ENCODE measurements at regions not wholly inside any gene's neighbourhood (a gene's known extent, or its start where the extent isn't known, plus 50 kb on each side); places are given as distances from the start of the nearest gene placed in this dataset.

DNA sequence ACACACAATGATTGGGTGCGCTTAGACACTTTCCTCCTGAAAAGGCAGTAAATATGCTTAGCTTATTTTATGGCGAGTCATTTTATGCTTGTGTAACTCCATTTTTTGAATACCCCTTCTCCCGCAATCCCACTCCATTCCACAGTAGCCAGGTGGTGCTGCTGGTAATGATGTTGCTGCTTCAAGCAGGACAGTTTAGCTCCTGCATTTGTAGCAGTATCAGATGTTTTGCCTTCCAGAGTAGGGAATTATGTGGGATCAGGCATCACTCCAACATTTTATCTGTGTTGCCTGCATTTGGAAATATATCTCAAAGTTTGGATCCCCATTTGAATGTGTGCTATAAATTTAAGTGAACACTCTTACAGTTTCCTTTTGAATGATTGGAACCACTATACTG is 302.1 kb upstream of the SGO1 start:
- no peak for TF ChIP-seq CTCF (IDR thresholded peaks at IDR 0.05 in 8 of 11, conservative IDR thresholded peaks at IDR 0.05 in 3 of 11)
- no peak for TF ChIP-seq POLR2A (IDR thresholded peaks at IDR 0.05)
- no peak for TF ChIP-seq POLR2AphosphoS5 (IDR thresholded peaks at IDR 0.05)

Data from spleen (tissue), 7 donors.